ENCODE measurements at regions not wholly inside any gene's neighbourhood (a gene's known extent, or its start where the extent isn't known, plus 50 kb on each side); places are given as distances from the start of the nearest gene placed in this dataset.
"Not testable (repeated sequence)": the region's sequence is repeated elsewhere in the genome, so short reads cannot be mapped to it uniquely, and the experiment has no call there.

DNA sequence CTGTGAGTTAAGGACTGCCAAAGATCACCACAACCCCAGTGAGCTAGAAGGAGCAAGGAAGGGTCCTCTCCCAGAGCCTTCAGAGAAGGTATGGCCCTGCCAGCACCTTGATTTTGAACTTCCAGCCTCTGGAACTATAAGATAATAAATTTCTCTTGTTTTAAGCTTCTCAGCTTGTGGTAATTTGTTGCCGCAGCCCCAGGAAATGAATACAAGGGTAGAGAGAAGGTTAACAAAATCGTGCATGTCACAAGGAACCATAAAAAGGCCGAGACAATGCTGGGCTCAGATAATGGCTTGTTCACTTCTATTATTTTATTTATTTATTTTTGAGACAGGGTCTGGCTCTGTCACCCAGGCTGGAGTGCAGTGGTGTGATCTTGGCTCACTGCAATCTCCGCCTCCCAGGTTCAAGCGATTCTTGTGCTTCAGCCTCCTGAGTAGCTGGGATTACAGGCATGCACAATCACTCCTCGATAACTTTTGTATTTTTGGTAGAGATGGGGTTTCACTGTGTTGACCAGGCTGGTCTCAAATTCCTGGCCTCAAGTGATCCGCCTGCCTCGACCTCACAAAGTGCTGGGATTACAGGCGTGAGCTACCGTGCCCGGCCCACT, 71.5 kb downstream of the WSB1 start:
- H3K4me3 Mint-ChIP-seq (ENCODE audit: unreplicated experiment); BruUV-seq (replicated peaks); H3K4me1 Mint-ChIP-seq (ENCODE audit: insufficient read depth, unreplicated experiment); H3K27ac Mint-ChIP-seq (ENCODE audit: low read depth, unreplicated experiment); H3K27me3 Mint-ChIP-seq (ENCODE audit: insufficient read depth, unreplicated experiment); DNase-seq (ENCODE audit: unreplicated experiment); H3K9me3 Mint-ChIP-seq (ENCODE audit: unreplicated experiment); intact Hi-C loops (cut with micrococcal nuclease); H3K36me3 Mint-ChIP-seq (ENCODE audit: insufficient read depth, unreplicated experiment): not testable (repeated sequence)
- ChIA-PET CTCF (interaction anchor here (0.5 to 2.3 kb wide), 3 partner anchors 12 to 58 kb away, joined by 3 to 8 read pairs (median 4); no protein-coding TSS in a partner anchor), POLR2A (interaction anchor here (0.7 kb wide), 1 partner anchor 86 kb away, joined by 3 read pairs; no protein-coding TSS in a partner anchor)

- TF ChIP-seq, protein P1, sequence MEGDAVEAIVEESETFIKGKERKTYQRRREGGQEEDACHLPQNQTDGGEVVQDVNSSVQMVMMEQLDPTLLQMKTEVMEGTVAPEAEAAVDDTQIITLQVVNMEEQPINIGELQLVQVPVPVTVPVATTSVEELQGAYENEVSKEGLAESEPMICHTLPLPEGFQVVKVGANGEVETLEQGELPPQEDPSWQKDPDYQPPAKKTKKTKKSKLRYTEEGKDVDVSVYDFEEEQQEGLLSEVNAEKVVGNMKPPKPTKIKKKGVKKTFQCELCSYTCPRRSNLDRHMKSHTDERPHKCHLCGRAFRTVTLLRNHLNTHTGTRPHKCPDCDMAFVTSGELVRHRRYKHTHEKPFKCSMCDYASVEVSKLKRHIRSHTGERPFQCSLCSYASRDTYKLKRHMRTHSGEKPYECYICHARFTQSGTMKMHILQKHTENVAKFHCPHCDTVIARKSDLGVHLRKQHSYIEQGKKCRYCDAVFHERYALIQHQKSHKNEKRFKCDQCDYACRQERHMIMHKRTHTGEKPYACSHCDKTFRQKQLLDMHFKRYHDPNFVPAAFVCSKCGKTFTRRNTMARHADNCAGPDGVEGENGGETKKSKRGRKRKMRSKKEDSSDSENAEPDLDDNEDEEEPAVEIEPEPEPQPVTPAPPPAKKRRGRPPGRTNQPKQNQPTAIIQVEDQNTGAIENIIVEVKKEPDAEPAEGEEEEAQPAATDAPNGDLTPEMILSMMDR (IDR thresholded peaks at IDR 0.05; ENCODE audit: unreplicated experiment) = no peak
- Mint-ChIP-seq H3K36me3 (ENCODE audit: insufficient read depth, unreplicated experiment) (no peaks in the 10 kb centered on the region), H3K27ac (ENCODE audit: low read depth, unreplicated experiment) (no peak overlapping the region), H3K9me3 (ENCODE audit: unreplicated experiment) (peaks cover 8% of the 10 kb centered on the region), H3K4me1 (ENCODE audit: insufficient read depth, unreplicated experiment) (no peaks in the 10 kb centered on the region), H3K27me3 (ENCODE audit: insufficient read depth, unreplicated experiment) (no peaks in the 10 kb centered on the region), H3K4me3 (ENCODE audit: unreplicated experiment) (no peak overlapping the region)
- CTCF ChIA-PET = interaction anchor here (0.7 to 2.3 kb wide), 5 partner anchors 12 to 230 kb away, joined by 3 to 8 read pairs (median 3); no protein-coding TSS in a partner anchor
- no peak for DNase-seq (ENCODE audit: unreplicated experiment)
- no TSS peak for BruUV-seq (replicated peaks)
- POLR2A ChIA-PET = interaction anchor here (1.1 kb wide), 1 partner anchor 18 kb away, joined by 3 read pairs; no protein-coding TSS in a partner anchor
- intact Hi-C loops (cut with micrococcal nuclease) = no loop called here
These were observed 72.5 kb downstream of the WSB1 start for GRCh38 chr17:27366437-27366836.

- H3K27ac Mint-ChIP-seq (ENCODE audit: low read depth, unreplicated experiment) = no peak overlapping the region
These were observed 73.4 kb downstream of the WSB1 start for GRCh38 chr17:27367121-27367981.

DNA sequence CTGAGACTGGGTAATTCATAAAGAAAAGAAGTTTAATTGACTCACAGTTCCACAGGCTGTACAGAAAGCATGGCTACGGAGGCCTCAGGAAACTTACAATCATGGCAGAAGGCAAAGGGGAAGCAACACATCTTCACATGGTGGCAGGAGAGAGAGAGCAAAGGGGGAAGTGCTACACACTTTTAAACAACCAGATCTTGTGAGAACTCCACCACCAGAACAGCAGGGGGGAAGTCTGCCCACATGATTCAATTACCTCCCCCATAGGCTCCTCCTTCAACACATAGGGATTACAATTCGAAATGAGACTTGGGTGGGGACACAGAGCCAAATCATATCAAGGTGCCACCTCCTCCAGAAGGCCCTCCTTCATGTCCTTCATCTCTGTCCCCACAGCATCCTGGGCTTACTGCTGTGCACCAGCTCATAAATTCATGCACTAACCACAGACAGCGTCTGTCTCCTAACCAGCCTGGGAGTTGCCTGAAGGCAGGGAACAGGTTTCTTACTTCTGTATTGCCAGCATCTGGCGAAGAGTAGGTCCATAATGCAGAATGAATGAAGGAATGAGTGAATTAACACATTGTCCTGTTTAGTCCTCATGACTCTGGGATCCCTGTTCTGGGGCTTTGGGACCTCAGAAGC, 74.4 kb downstream of the WSB1 start:
- no TSS peak for BruUV-seq (replicated peaks)
- Mint-ChIP-seq H3K27me3 (ENCODE audit: insufficient read depth, unreplicated experiment) (no peaks in the 10 kb centered on the region), H3K9me3 (ENCODE audit: unreplicated experiment) (peaks cover 21% of the 10 kb centered on the region), H3K36me3 (ENCODE audit: insufficient read depth, unreplicated experiment) (no peaks in the 10 kb centered on the region), H3K27ac (ENCODE audit: low read depth, unreplicated experiment) (no peak overlapping the region), H3K4me1 (ENCODE audit: insufficient read depth, unreplicated experiment) (no peaks in the 10 kb centered on the region), H3K4me3 (ENCODE audit: unreplicated experiment) (no peak overlapping the region)
- TF ChIP-seq, protein P1 (IDR thresholded peaks at IDR 0.05; ENCODE audit: unreplicated experiment) = no peak
- no peak for DNase-seq (ENCODE audit: unreplicated experiment)
- ChIA-PET POLR2A (no interaction called here), CTCF (no interaction called here)
- intact Hi-C loops (cut with micrococcal nuclease) = no loop called here

More at GRCh38 chr17:27367121-27367981, 73.4 kb downstream of the WSB1 start:
- Mint-ChIP-seq H3K27me3 (ENCODE audit: insufficient read depth, unreplicated experiment) (no peaks in the 10 kb centered on the region), H3K4me3 (ENCODE audit: unreplicated experiment) (no peak overlapping the region), H3K4me1 (ENCODE audit: insufficient read depth, unreplicated experiment) (no peaks in the 10 kb centered on the region), H3K36me3 (ENCODE audit: insufficient read depth, unreplicated experiment) (no peaks in the 10 kb centered on the region), H3K9me3 (ENCODE audit: unreplicated experiment) (peaks cover 15% of the 10 kb centered on the region)
- TF ChIP-seq, protein P1 (IDR thresholded peaks at IDR 0.05; ENCODE audit: unreplicated experiment) = no peak
- intact Hi-C loops (cut with micrococcal nuclease) = no loop called here
- CTCF ChIA-PET = interaction anchor here (0.5 to 2.3 kb wide), 6 partner anchors 13 to 229 kb away, joined by 3 to 8 read pairs (median 3); no protein-coding TSS in a partner anchor
- BruUV-seq (replicated peaks) = no TSS peak
- POLR2A ChIA-PET = interaction anchor here (1.1 kb wide), 1 partner anchor 17 kb away, joined by 3 read pairs; no protein-coding TSS in a partner anchor
- no peak for DNase-seq (ENCODE audit: unreplicated experiment)
